ENCODE measurements at regions not wholly inside any gene's neighbourhood (a gene's known extent, or its start where the extent isn't known, plus 50 kb on each side); places are given as distances from the start of the nearest gene placed in this dataset.
"Not testable (repeated sequence)": the region's sequence is repeated elsewhere in the genome, so short reads cannot be mapped to it uniquely, and the experiment has no call there.

DNA sequence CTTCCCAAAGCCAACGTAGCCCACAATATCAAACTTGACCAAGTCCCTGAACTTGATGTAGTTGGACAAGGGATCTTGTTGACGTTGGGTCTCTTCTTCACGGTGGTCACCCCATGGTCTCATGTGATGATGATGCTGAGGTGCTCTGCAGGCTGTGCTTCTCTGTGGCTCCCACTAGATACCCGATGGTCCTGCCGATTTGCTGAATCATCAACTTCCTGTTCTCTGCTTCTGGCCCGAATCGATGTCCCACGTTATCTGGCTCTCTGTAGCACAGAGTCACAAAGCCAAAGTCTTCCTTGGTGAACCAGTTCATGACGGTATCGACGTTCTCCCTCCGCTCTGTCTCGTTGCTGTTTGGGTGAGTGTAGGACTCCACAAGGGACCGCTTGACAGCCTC lies 201.0 kb downstream of the ADRA2C start:
- not testable (repeated sequence) for DNase-seq

DNA sequence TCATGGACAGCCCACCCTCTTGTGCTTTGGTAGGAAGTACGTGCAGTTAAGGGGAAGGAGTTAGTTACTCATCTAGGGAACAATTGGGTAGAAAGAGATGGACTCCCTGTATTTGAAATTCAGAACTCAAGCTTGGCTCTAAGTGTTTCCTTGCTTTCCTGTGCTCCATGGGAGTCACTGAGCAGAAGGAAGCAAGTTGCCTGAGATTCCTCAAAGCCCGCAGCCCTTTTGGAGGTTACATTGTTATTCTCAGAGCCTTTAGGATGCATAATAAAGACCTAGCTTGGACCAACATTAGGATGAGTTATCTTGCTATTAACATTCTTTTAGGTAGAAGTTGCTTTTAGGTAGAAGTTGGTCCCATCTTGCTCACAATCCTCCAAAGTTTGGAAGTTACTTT lies 206.4 kb downstream of the ADRA2C start:
- DNase-seq = not testable (repeated sequence)

DNA sequence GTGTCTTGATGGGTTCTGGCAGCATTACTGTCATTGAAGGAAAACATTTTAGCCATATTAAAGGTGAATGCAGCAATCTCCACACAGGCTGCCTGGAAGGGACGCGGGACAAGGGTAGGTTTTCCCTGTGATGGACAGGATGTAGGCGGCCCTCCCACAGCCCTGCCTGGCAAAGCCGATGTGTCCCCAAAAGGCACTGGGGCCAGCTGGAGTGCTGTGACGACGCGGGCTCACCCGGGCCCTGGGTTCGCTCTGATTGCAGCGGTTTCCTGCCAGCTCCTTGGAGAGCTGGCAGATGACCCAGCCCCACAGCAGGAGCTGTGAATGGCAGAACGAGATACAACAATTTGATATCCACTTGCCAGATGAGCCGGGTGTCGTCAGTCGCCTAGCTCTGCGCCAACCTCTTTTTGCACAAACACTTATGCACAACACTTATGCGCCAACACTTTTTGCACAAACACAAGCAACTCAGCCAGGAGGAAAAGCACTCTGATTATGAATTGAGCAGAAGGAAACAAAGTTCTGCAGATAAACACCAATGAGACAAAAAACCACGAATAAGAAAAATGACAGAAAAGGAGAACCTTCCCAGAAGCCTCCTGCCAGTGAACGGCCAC lies 207.5 kb downstream of the ADRA2C start:
- DNase-seq = not testable (repeated sequence)

DNA sequence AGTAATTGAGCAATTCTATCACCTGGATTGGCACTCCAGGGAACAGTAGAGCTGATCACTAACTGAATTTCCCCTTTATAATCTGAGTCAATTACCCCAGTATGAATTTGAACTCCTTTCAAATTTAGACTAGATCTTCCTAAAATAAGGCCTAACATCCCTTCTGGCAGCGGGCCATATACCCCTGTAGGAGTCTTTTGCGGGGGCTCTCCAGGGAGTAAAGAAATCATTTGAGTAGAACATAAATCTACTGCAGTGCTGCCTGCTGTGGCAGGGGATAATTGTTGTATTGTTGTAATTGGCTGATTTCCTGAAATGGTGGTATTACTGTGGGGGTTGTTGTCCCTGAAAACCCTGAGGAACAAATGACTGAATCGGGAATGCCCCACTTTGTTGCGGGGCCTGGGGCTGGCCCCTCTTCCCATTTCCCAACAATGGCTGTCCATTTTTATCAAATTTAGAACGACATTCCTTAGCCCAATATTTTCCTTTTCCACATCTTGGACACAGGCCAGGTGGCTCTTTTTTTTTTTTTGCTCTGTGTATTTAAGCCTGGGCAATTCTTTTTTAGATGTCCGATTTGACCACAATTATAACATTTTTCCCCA lies 217.4 kb downstream of the ADRA2C start:
- DNase-seq = peak; percentile 14

DNA sequence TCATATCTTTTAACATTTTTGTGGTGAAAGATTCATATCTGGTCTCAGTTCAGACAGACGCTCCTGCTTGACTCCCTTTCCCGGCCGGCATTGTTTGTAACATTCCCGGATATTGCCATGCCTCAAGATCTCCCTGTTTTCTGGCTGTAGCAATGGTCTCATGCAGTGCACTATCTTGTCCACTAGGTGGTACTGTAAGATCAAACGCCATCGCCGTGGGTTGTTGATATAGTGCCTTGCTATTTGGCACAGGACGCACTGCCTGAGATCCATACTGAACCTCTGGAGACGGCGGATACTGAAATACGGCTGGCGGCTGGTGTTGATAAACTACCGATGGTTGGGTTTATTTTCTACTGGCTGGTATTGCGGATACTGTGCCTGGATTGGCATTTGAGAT lies 218.6 kb downstream of the ADRA2C start:
- not testable (repeated sequence) for DNase-seq

DNA sequence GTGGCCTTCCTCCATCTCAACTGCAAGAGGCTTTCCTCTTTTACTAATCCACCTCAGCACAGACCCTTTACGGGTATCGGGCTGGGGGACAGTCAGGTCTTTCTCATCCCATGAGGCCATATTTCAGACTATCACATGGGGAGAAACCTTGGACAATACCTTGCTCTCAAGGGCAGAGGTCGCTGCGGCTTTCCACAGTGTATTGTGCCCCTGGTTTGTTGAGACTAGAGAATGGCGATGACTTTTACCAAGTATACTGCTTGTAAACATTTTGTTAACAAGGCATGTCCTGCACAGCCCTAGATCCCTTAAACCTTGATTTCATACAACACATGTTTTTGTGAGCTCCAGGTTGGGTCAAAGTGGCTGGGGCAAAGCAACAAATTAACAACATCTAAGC lies 220.2 kb downstream of the ADRA2C start:
- DNase-seq = not testable (repeated sequence)

DNA sequence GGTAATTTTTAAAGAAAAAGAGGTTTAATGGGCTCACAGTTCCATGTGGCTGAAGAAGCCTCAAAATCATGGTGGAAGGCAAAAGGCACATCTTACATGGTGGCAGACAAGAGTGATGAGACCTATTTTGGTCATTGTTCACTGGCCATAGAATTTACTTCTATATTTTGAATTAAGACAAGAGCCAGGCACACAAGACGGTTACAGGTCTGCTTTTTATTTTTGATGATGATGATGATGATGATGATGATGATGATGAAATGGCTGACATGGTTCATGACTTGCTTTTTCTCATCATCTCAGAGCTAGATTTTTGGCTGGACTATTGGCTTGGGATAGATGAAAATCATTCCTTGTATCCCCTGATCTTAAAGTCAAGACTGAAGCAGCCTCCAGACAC lies 229.3 kb downstream of the OTOP1 start:
- not testable (repeated sequence) for DNase-seq

DNA sequence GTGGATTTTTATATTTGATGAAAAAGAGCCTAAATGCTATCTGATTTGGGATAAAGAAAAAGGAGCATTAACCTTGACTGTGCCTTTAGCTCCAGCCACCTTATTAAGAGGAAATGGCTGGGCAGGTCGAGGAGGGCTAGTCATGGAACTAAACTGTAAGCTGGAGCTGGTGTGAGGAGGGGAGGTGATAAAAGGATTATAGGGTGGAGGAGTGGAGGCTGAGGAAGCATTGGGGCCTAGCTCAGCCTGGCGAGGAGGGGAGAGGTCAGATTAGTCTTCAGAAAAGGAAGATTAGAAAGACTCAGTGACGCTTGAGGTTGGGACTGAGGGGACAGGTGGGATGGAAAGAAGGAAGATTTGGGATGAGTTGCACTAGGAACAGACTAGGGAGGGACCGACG lies 222.7 kb downstream of the OTOP1 start:
- DNase-seq = not testable (repeated sequence)

DNA sequence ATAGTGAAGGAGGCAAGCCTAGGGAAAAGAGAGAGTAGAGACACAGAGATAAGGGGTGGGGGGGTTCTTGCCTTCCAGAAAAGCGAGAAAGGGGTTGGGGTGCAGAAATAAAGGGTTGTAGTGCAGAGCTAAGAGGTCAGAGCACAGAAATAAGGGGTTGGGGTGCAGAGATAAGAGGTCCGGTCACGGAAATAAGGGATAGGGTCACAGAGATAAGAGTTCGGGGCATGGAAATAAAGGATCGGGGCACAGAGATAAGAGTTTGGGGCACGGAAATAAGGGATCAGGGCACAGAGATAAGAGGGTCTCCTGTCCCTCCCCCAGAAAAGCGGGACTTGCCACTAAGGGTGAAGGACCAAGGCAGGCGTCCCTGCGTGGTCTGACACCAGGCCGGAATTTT lies 222.0 kb downstream of the OTOP1 start:
- not testable (repeated sequence) for DNase-seq

DNA sequence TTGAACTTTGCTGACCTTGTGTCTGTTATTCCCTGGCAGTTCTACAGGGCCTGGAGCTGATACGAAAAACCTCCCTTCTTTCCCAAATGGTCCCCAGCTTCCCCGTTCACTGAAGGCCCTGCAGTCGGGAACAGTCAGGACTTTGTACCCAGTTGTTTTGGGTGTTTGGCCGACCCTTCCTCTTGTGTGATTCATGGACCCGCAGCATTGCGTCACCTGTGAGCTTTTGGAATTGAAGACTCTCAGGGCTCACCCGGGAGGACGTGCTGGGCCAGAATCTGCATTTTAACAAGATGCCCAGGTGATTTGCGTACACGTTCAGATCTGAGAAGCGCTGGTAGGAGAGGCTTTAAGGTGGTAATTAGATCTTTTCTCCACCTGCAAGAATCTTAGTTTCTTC lies 220.4 kb downstream of the OTOP1 start:
- DNase-seq = not testable (repeated sequence)

DNA sequence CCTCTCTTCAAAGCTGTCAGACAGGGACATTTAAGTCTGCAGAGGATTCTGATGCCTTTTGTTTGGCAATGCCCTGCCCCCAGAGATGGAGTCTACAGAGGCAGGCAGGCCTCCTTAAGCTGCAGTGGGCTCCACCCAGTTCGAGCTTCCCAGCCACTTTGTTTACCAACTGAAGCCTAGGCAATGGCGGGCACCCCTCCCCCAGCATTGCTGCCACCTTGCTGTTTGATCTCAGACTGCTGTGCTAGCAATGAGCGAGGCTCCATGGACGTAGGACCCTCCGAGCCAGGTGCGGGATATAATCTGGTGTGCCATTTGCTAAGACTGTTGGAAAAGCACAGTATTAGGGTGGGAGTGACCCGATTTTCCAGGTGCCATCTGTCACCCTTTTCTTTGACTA lies 207.7 kb downstream of the OTOP1 start:
- not testable (repeated sequence) for DNase-seq

DNA sequence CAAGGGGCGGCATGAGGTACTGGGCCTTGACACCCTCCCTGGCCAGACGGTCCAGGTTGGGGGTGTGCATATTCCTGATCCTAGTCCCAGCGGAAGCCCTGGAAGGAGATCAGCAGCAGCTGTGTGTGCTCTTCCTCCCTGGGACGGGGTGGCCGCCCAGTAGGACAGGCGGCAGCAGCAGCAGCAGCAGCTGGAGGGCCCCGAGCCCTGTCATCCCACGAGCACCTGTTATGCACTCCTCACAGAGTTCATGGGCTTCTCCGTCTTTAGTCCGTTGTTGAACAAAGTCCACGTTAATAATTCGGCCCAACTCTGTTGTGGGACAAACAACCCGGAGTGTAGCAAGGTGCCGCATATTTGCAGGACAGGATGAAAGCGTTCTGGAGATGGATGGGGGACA lies 205.6 kb downstream of the OTOP1 start:
- not testable (repeated sequence) for DNase-seq

DNA sequence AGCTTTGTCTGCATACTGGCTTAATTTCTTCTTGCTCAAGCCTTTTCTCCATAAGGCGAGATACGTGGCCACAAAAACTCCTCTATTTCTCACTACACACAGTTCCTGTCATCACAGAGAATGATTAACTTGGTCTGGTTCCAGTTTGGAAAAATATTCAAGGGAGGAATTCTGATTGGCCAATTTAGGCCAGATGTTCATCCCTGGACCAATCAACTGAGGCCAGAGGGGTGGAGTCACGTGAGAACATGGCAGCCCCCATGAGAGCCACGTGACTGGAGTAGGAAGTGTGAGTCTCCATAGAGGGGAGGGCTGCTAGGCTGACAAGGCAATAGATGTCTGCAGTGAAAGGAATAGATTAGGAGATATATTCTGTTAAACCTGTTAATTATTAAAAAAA lies 200.0 kb downstream of the OTOP1 start:
- DNase-seq = not testable (repeated sequence)

DNA sequence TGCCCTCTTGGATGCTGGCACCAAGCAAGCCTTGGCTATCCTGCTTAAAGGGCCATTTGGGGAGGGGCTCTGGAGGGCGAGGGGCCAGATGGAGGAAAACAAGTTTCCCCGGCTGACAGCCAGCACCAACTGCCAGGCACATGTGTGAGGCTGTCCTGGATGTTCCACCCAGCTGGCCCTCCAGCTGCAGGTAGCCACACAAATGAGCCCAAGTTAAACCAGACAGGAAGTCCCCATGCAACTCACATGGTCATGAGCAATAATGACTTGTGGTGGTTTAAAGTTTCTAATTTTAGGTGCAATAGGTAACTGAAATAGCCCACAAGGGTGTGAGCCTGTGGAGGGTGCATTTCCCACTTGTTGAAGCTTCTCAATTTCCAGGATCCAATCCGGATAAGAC lies 198.0 kb downstream of the OTOP1 start:
- DNase-seq = not testable (repeated sequence)

DNA sequence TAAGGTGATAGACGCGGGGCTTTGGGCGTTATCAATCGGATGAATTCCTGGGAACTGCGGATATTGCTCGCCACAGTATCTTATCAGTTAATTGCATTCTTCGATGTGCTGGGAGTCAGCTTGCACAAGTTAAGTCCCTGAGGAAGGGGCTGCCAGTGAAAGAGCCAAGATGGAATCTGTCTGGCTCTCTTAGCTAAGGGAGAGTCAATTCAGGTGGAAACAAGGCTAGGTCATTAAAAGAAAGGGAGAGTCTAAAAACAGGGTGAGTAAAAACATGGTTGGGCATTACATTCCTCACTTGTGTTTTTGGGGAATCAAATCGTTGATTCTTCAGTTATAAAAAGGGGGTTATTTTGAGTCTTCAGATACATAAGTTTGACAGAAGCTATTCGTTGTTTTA lies 196.2 kb downstream of the OTOP1 start:
- DNase-seq = not testable (repeated sequence)

DNA sequence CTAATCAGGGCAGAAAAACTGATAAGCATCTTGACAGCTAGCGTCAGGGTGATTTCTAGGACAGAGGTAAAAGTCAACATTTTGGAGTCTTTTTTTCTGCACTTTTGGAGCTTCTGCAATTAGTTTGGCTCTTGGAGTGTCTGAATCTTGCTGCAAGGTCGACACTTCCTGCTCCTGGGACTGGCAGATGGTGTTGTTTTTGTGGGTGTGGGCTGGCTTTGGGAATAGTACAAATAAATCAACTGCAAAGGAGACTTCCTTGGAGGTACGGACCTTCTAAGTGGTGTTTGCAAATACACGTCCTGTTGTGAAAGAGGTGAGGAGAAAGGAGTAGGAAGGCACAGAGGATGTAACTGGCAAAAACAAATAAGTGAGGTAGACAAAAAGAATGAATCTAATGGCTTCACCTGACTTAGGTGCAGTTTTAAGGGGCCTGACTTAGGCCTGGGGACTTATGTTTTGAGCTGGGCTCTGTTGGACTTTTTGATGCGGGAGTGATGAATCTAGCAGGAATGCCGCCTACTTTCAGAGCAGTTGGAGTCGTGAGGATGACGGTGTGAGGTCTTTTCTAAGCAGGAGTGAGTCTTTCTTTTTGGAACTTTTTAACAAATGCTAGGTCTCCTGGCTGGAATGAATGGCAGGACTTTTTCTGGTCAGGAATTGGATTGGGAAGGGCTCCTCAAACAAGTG lies 195.1 kb downstream of the OTOP1 start:
- not testable (repeated sequence) for DNase-seq

DNA sequence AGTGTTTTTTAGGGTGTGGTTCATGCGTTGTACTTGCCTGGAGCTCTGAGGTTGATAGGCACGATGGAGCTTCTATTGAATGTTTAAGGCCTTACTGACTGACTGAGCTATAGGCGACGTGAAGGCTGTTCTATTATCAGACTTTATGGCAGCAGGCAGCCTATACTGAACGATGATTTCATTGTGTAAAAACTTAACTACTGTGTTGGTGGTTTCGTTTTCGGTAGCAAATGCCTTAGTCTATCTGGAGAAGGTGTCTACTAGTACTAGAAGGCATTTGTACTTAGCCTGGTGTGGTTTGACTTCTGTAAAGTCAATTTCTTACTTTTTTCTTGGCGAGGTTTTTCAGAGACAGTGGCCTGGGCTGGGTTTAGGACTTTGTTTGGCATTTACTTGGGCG lies 194.4 kb downstream of the OTOP1 start:
- not testable (repeated sequence) for DNase-seq

DNA sequence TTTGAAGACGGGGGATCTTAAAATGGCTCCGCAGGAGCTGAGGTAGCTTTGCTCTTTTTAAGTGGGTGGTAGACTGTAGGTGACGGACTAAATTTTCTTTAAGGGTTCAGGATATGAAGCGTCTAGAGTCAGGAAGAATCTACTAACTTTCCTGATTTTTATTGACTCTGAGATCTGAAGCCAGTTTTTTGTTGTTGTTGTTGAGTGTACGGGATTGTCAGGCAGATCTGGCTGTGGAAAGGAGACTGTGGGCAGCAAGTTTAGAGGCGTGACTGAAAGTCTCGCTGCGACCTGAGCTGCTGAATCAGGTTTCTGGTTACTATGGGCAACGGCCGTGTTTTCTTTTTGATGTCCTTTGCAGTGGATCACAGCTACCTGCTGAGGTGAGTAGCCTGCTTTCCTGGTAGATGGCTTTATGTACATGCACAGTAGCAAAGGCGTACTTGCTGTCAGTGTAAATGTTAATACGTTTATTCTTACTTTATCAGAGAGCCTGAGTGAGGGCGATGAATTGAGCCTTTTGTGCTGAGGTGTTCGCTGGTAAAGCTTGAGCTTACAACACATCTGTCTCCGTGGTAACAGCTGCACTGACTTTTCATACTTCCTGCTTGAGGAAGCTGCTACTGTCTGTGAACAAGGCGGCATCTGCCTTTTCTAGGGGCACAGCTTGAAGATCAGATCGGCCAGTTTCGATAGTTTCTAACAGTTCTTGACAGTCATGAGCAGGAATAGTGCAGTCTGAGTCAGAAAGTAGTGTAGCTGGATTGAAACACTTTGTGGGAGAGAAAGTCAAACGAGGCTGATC lies 193.7 kb downstream of the OTOP1 start:
- DNase-seq = not testable (repeated sequence)

DNA sequence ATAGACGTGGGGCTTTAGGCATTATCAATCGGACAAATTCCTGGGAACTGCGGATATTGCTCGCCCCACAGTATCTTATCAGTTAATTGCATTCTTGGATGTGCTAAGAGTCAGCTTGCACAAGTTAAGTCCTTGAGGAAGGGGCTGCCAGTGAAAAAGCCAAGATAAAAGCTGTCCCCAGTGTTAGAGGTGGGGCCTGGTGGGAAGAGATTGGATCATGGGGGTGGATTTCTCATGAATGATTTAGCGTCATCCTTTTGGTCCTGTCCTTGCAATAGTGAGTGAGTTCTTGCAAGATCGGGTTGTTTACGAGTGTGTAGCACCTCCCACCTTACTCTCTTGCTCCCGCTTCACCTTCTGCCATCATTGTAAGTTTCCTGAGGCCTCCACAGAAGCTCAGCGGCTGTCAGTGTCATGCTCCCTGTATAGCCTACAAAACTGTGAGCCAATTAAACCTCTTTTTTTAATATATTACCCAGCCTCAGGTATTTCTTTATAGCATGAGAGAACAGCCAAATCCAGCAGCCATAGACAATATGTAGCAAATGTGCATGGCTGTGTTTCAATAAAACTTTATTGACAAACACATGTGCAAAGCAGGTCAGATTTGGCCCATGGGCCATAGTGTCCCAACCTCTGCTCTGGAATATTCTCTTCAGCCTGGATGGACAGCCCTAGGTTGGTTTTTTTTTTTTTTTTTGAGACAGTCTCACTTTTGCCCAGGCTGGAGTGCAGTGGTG lies 189.2 kb downstream of the OTOP1 start:
- DNase-seq = not testable (repeated sequence)

DNA sequence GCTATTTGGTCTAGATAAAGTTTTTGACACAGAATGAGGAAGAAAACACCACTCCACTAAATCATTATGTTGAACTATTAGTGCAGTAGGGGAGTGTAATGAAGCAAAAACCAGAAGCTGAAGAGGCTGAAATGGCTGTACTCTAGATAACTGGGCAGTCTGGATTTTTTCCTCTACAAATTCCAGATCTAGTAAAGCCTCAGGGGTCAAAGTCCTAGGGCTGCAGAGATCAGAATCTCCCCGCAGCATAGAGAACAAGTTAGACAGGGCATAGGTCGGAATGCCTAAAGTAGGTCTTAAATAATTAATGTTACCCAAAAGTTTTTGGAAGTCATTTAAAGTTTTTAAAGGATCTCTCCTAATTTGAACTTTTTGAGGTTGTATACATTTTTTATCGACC lies 180.9 kb downstream of the OTOP1 start:
- not testable (repeated sequence) for DNase-seq

DNA sequence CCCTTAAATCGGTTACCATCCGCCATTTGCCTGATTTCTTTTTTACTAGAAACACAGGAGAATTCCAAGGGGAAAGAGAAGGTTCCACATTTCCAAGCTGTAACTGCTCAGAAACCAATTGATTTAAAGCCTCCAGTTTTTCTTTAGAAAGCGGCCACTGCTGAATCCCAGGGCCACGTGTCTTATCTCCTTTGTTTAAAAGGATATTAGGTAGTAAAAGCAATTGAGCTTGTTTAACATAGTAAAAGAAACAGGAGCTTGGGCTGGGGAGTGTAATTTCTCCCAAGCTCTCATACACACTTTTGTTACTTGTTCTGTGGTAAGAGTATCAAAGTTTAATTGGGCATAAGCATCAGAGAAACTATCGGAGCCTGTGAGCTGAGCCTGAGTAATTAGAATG lies 180.0 kb downstream of the OTOP1 start:
- not testable (repeated sequence) for DNase-seq

DNA sequence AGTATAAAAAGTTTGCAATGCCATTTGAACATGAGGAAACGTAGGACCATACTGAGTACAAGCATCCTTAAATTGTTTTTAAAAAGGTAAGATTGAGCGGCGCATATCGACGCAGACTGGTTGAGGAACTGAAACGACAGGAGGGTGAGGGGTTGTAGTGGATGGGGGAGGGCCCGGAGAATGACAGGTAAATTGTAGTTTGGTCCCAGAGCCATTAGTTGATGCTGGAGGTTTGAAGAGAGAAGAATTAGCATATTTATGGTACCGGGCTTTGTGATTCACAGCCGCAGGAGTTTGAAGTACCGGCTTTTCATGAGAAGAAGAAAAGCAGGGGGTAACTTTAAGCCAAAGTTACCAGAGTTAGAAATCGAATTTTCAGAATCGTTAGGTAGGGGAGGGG lies 179.5 kb downstream of the OTOP1 start:
- DNase-seq = not testable (repeated sequence)

DNA sequence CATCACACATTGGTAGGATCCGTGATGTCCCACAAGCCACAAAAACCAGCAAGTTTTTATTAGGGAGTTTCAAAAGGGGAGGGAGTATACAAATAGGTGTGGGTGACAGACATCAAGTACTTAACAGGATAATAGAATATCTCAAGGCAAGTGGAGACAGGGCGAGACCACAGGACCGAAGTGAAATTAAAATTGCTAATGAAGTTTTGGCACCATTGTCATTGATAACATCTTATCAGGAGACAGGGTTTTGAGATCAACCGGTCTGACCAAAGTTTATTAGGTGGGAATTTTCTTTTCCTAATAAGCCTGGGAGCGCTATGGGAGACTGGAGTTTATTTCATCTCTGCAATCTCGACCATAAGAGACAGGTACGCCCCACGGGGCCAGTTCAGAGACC lies 178.5 kb downstream of the OTOP1 start:
- DNase-seq = not testable (repeated sequence)
